Neuron (in vitro differentiated cells): ENCODE measurements at regions not wholly inside any gene's neighbourhood (a gene's known extent, or its start where the extent isn't known, plus 50 kb on each side); places are given as distances from the start of the nearest gene placed in this dataset.

Experiments
- H2AFZ ChIP-seq: one replicate; pipeline ENCODE4 v1.6.1; 2013; ENCODE audit warnings: low read depth, mild to moderate bottlenecking, inconsistent platforms, low read length, moderate library complexity
- H3K27me3 ChIP-seq: one replicate; pipeline ENCODE4 v1.6.1; 2013; ENCODE audit warnings: low read length; ENCODE audit not compliant: insufficient read depth
- H3K36me3 ChIP-seq: one replicate; pipeline ENCODE4 v1.6.1; 2013; ENCODE audit warnings: low read length; ENCODE audit not compliant: insufficient read depth
- H3K4me1 ChIP-seq: one replicate; pipeline ENCODE4 v1.6.1; 2013; ENCODE audit warnings: low read length; ENCODE audit not compliant: insufficient read depth
- H3K4me3 ChIP-seq: 2 replicates; pipeline ENCODE4 v1.5.1; 2013; ENCODE audit warnings: mild to moderate bottlenecking, low read length, moderate library complexity
- H3K9me3 ChIP-seq: one replicate; pipeline ENCODE4 v1.6.1; 2013; ENCODE audit warnings: low read length

DNA sequence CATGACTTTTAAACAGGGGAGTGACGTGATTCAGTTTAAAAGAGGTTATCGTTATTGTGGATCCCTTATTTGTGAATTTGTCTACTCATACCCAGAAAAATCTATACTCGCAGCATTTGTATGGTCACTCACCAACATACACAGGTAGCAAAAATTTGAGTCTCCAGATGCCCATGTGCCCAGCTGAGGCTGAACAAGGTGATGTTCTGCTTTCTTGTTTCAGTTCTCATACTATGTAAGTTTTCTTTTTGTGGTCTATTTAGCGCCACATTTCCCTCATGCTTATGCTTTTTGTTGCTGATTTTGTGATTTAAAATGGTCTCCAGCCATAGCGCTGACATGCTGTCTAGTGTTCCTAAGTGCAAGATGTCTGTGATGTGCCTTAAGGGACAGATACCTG, 312.9 kb upstream of the SEMA3A start:
- Histone ChIP-seq H2AFZ (no peak overlapping the region), H3K4me3 (no peak overlapping the region), H3K27me3 (no peaks in the 10 kb centered on the region), H3K36me3 (no peaks in the 10 kb centered on the region), H3K4me1 (peaks cover 13% of the 10 kb centered on the region), H3K9me3 (no peaks in the 10 kb centered on the region)

DNA sequence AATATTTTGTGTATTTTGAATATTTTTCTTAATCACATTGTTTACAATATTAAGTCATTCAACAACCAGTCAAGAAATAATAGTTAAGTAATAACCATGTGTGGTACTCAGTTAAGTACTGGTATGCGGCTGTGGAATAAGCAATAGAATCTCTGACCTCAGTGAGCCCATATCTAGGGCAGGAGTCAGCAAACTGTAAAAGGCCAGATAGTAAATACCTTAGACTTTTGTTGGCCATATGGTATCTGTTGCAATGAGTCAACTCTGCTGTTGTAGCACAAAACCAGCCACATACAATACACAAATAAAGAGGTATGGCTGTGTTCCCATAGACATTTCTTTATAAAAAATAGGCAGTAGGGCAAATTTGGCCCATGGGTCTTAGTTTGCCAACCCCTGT, 311.6 kb upstream of the SEMA3A start:
- Histone ChIP-seq H3K27me3 (no peaks in the 10 kb centered on the region), H3K9me3 (no peaks in the 10 kb centered on the region), H2AFZ (no peak overlapping the region), H3K36me3 (no peaks in the 10 kb centered on the region), H3K4me3 (no peak overlapping the region), H3K4me1 (peaks cover 13% of the 10 kb centered on the region)

DNA sequence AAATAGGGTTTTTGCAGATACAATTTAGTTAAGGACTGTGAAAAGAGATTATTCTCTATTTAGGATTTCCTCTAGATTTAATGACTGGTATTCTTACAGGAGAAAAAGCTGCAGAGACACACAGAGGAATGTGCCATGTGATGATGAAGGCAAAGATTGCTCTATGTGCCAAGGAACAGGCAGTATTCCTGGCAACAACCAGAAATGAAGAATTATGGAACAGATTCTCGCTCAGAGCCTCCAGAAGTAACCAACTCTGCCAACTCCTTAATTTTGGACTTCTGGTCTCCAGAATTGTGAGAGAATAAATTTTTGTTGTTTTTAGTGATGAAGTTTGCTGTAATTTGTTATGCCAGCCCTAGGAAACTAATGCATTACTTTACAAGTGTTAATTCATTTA, 307.6 kb upstream of the SEMA3A start:
- no peak overlapping the region for H3K4me3 ChIP-seq
- no peaks in the 10 kb centered on the region for H3K36me3 ChIP-seq
- H3K9me3 ChIP-seq: no peaks in the 10 kb centered on the region
- peaks cover 13% of the 10 kb centered on the region for H3K4me1 ChIP-seq
- H3K27me3 ChIP-seq: no peaks in the 10 kb centered on the region
- H2AFZ ChIP-seq: no peak overlapping the region

DNA sequence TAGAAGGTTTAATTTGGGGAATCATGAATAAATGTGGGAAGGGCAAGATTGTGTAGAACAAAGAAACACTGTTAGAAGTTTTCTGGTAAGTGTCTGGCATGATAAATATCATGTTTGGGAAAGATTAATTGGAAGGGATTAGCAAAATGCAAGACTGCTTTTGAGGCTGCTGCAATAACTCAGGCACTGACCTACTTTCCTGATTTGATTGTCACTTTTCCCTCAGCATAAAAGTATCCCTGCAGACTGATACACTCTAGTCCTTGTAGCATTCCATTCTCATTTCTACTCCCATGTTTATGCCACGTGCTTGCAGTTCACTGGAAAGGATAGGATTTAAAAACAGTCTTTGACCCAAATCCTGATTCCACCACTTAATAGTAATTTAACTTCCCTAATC, 303.3 kb upstream of the SEMA3A start:
- no peaks in the 10 kb centered on the region for H3K4me1 ChIP-seq
- H3K9me3 ChIP-seq: no peaks in the 10 kb centered on the region

DNA sequence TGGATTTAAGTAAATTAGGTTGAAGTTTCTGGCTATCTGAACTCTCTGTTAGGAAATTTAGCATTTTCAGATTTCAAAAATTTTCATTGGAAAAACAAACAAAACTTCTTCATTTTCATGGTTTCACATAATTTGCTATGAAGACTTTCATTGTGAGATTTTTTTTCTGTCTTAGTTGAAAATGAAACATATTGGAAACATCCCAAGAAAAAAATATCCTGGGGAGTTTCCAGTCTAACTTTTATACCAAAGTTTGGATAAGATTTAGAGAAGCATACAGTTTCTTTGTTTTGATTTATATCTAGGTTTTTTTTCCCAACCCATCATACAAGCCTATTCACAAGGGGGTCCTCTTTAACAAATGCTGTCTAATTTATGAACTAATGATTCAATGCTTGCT, 300.5 kb upstream of the SEMA3A start:
- Histone ChIP-seq H2AFZ (no peak overlapping the region), H3K27me3 (no peaks in the 10 kb centered on the region), H3K4me3 (no peak overlapping the region), H3K4me1 (no peaks in the 10 kb centered on the region), H3K36me3 (no peaks in the 10 kb centered on the region), H3K9me3 (no peaks in the 10 kb centered on the region)

More for the DNA sequence above, 303.3 kb upstream of the SEMA3A start:
- Histone ChIP-seq H2AFZ (no peak overlapping the region), H3K27me3 (no peaks in the 10 kb centered on the region), H3K36me3 (no peaks in the 10 kb centered on the region), H3K4me3 (no peak overlapping the region)

DNA sequence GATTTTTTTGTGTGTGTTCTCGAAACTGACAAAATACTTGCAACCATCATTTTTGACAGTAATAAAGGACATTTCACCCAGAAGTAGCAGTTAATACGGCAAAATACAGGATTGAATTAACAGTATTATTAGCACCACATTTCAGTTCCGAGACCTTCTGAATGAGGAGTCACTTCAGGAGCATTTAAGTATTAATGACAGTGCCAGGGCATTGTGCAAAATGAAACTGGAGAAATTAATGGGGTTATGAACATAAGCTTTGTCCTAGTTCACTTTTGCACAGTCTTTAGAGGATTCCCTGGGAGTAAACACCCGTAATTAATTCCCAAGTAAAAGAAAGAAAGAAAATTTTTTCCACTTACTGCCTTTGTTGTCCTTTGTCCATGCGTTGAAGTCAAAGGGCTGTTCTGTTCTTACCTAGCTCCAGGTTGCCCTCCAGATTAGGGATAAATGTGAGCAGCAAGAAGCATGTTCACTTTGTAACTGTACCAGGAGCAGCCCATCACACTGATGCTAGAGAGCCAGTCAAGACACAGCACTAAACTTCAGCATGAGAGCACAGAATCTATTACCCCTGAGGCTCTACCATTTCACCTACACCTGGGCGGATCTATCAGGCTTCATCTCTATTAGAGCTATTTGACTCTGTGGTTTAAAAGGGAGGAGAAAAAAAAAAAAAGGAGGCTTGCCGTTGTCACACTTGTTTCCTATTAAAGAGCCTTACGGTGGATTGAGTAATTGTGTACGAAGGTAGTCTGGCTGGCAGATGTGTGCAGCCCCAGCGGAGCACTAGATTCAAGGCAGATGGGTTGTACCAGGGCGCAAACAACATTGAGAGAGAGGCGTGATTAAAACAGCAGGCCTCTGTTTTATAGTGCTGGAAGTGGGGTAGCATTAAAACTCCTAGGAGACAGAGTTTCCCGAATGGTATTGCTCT, 297.8 kb upstream of the SEMA3A start:
- Histone ChIP-seq H3K9me3 (no peaks in the 10 kb centered on the region), H3K36me3 (no peaks in the 10 kb centered on the region), H3K27me3 (no peaks in the 10 kb centered on the region), H3K4me1 (no peaks in the 10 kb centered on the region), H3K4me3 (no peak overlapping the region), H2AFZ (no peak overlapping the region)

DNA sequence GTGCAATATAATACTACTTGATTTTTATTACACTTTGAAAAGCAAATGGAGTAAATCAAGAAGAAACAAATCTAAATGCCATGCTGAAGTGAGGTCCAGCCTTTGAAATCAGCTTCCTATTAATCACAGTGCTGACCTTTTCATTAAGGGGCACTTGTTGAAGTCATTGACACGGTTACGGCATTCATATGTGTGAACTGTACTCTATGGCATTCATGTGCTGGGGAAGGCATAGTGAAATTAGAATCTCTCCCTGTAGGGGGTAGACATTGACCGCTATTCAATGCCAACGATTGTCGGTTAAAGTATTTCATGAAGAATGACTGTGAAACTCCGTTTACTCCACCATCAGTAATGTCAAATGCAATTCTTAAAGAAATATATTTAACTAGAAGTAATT, 296.1 kb upstream of the SEMA3A start:
- no peaks in the 10 kb centered on the region for H3K27me3 ChIP-seq
- H3K36me3 ChIP-seq: no peaks in the 10 kb centered on the region
- H3K4me3 ChIP-seq: no peak overlapping the region
- H3K4me1 ChIP-seq: no peaks in the 10 kb centered on the region
- no peak overlapping the region for H2AFZ ChIP-seq
- H3K9me3 ChIP-seq: no peaks in the 10 kb centered on the region

DNA sequence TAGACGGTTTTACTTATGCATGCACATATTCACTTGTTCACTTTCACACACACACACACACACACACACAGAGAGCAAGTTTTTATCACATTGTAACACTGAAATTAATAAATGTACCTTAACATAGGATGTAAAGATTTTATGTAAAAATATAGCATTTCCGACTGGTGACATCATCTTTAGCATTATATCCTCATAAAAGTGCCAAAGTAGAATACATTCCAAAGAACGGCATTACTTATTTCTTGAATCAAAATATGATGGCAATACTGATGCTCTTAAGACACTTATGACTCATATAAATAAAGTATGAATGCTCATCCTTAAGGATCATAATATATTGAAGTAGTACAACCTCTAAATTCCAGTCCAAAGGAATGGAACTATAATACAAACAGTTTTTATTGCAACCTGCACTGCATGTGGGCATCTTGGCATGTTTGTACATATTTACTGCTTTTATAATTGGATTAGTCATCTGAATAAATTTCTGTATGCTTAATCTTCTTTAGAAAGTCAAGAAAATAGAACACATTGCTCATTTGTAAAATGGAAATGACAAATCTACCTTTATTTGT, 290.0 kb upstream of the SEMA3A start:
- Histone ChIP-seq H3K36me3 (no peaks in the 10 kb centered on the region), H3K4me3 (no peak overlapping the region)

DNA sequence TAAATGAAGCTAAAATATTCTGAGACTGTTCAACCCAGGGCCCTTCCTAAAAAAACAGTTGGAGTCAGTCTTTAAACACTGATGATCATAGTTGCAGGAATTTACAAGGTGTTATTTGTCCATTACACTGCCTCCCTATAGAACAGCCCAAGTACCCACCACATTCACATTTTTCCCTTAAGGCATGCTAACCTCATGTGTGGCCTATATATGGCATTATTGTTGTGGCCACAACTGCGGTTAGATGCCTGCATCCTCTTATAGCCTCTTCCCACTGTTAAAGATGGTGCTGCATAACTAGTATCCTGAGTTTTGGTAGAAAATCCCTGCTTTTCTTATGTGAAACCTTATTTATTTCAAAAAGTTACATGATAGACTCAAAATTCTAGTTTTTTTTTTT, 287.9 kb upstream of the SEMA3A start:
- H2AFZ ChIP-seq: no peak overlapping the region
- H3K27me3 ChIP-seq: no peaks in the 10 kb centered on the region
- H3K36me3 ChIP-seq: no peaks in the 10 kb centered on the region
- no peaks in the 10 kb centered on the region for H3K9me3 ChIP-seq
- H3K4me1 ChIP-seq: no peaks in the 10 kb centered on the region
- no peak overlapping the region for H3K4me3 ChIP-seq

More for the DNA sequence above, 290.0 kb upstream of the SEMA3A start:
- H3K27me3 ChIP-seq: no peaks in the 10 kb centered on the region
- H3K9me3 ChIP-seq: no peaks in the 10 kb centered on the region
- H3K4me1 ChIP-seq: no peaks in the 10 kb centered on the region
- H2AFZ ChIP-seq: no peak overlapping the region

DNA sequence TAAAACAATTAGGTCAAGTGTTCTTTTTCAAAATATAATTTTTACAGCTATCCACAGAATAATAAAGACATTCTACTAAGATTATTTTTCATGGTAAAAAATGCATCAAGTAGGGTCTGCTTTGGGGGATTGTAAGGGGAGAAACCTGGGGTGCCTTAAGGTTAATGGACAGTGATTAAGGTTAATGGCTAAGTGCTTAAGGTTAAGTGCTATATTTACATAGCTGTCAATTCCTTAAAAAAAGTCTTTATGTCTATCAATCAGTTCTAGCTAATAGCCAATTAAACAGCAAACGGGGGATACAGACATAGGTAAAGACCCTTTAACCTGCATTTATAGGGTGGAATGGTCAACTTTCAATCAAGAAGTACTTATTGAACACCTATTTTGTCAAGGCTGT, 284.5 kb upstream of the SEMA3A start:
- H3K4me1 ChIP-seq: no peaks in the 10 kb centered on the region
- H3K36me3 ChIP-seq: no peaks in the 10 kb centered on the region
- H2AFZ ChIP-seq: no peak overlapping the region
- H3K9me3 ChIP-seq: no peaks in the 10 kb centered on the region
- H3K4me3 ChIP-seq: no peak overlapping the region
- no peaks in the 10 kb centered on the region for H3K27me3 ChIP-seq

DNA sequence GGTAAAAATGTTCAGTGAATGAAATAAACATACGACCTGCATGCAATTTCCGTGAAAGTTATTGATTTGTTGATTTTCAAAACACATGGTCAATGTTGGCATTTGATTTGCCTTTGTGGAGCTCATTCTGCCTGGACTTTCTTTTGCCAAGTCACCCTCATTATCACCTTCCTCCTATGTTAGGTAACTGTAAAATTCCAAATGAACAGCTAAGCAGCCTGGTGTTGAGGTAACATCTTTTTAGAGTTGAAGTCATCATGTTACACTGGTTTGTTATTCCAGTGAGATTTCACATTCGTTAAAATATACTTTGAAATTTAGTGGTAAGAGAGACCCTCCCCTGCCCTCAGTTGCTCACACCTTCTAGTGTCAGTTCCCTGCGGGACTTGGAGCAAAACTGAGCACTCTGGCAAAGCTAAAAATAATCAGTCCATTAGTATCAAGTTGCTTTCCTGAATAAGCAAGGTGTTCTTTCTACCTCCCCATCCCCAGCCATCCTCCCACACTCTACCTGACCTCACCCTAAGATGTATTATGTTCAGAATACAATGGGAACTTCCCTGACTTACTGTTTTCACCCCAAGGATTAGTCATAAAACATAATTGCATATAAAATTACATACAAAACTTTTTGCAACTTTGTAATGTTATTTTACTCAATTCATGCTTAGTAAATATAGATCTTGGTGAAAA, 283.3 kb upstream of the SEMA3A start:
- no peak overlapping the region for H2AFZ ChIP-seq
- H3K4me3 ChIP-seq: no peak overlapping the region
- H3K27me3 ChIP-seq: no peaks in the 10 kb centered on the region
- no peaks in the 10 kb centered on the region for H3K36me3 ChIP-seq
- H3K9me3 ChIP-seq: no peaks in the 10 kb centered on the region
- no peaks in the 10 kb centered on the region for H3K4me1 ChIP-seq

DNA sequence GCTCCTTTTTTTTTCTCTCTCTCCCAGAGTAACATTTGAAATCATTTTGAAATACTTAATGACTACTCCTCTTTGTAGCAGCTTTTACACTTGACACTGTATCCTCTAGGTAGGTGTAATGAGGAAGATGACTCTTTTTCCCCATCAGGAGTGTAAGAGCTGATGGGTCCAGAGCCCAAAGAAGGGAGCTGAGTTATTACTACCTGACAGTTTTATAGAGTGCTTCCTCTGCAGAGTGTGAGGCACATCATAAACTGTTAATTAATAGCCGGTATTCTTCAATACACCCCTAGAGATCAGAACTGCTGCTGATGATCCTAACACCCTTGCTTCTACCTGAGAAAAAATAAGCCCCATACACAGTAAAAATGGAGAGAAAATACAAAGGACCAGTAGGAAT, 279.8 kb upstream of the SEMA3A start:
- no peaks in the 10 kb centered on the region for H3K9me3 ChIP-seq
- no peaks in the 10 kb centered on the region for H3K36me3 ChIP-seq
- H3K27me3 ChIP-seq: no peaks in the 10 kb centered on the region
- H3K4me1 ChIP-seq: no peaks in the 10 kb centered on the region
- no peak overlapping the region for H3K4me3 ChIP-seq
- no peak overlapping the region for H2AFZ ChIP-seq

DNA sequence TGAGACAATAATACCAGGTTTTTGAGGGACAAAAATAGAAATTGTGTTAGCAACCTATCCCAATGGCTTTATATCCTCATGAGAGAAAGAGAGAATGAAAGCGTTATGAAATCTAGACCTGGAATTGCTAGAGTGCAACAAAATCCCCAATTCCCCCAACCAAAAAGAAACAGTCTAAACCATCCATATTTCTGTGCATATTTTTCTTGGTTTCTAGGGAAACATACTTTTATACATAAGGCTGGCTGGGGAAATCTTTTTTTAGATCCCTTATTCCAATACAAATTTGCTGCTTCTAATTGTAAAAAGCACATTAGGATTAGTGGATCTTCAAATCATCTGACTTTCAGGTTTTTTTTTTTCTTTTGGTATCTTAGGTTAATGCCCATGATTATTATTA, 277.0 kb upstream of the SEMA3A start:
- no peak overlapping the region for H3K4me3 ChIP-seq
- H3K4me1 ChIP-seq: no peaks in the 10 kb centered on the region
- no peaks in the 10 kb centered on the region for H3K9me3 ChIP-seq
- no peaks in the 10 kb centered on the region for H3K27me3 ChIP-seq
- no peaks in the 10 kb centered on the region for H3K36me3 ChIP-seq
- H2AFZ ChIP-seq: no peak overlapping the region
